ENCODE measurements at regions not wholly inside any gene's neighbourhood (a gene's known extent, or its start where the extent isn't known, plus 50 kb on each side); places are given as distances from the start of the nearest gene placed in this dataset.

- CTCF ChIA-PET (ENCODE audit: low intra/inter-chr PET ratio) = no interaction called here
- intact Hi-C loops (cut with micrococcal nuclease) = no loop called here
- no TSS peak for BruUV-seq (replicated peaks)
- TF ChIP-seq MXD1 (CRISPR knock-in tag; IDR thresholded peaks at IDR 0.05; ENCODE audit: borderline replicate concordance, poor library complexity, severe bottlenecking) = no peak
- TF ChIP-seq RNF219 (CRISPR knock-in tag; IDR thresholded peaks at IDR 0.05) = no peak
- TF ChIP-seq ZNF274 (IDR thresholded peaks at IDR 0.05; ENCODE audit: borderline replicate concordance, low read depth, low read length) = no peak
- no peak for TF ChIP-seq ZNF217 (CRISPR knock-in tag; IDR thresholded peaks at IDR 0.05)
- TF ChIP-seq ZBTB9 (CRISPR knock-in tag; IDR thresholded peaks at IDR 0.05) = no peak
- no peak for TF ChIP-seq TARDBP (IDR thresholded peaks at IDR 0.05)
- TF ChIP-seq HNRNPUL1 (IDR thresholded peaks at IDR 0.05; ENCODE audit: low read length) = no peak
- TF ChIP-seq NEUROD1 (IDR thresholded peaks at IDR 0.05; ENCODE audit: borderline replicate concordance, low read depth, low read length, partially characterized antibody) = no peak
- TF ChIP-seq SMARCA5 (IDR thresholded peaks at IDR 0.05) = no peak
- TF ChIP-seq GTF3C2 (IDR thresholded peaks at IDR 0.05; ENCODE audit: borderline replicate concordance, extremely low read depth, insufficient read length) = no peak
- no peak for TF ChIP-seq FOXJ2 (tag; IDR thresholded peaks at IDR 0.05)
- no peak for TF ChIP-seq NCOA6 (IDR thresholded peaks at IDR 0.05)
- H3K27me3 ChIP-seq (ENCODE audit: control insufficient read depth in 2 of 2, insufficient read depth in 2 of 2, low read length in 2 of 2) = no peaks in the 10 kb centered on the region
- 12% methylated on average over 3 of the region's 3 CpGs for WGBS (ENCODE audit: insufficient coverage, low coverage, missing lambda C conversion rate)
- in situ Hi-C loops (cut with MboI) = no loop called here
- DNase-seq (ENCODE audit: extremely low read depth in 1 of 4, low spot score in 3 of 4) (peak in 1 of 4 experiments; percentile 6), ATAC-seq (no peak), FAIRE-seq (no peak)
- H3K79me2 ChIP-seq (ENCODE audit: control insufficient read depth, insufficient read depth, low read length) = no peaks in the 10 kb centered on the region
- H3K4me1 ChIP-seq (replicated peaks in 1 of 2; ENCODE audit: control insufficient read depth in 2 of 2, insufficient read depth in 2 of 2, low read length in 2 of 2) = no peaks in the 10 kb centered on the region
- H3K9me3 ChIP-seq (replicated peaks; ENCODE audit: control insufficient read depth, insufficient read depth, low read depth, low read length) = no peaks in the 10 kb centered on the region; the same call in 1 of the 2 replicates
- no peaks in the 10 kb centered on the region for H3K9me1 ChIP-seq (ENCODE audit: control insufficient read depth, insufficient read depth, low read length)
- H2AFZ ChIP-seq (ENCODE audit: low read depth, low read length) = no peak overlapping the region
- no peak overlapping the region for H3K27ac ChIP-seq (ENCODE audit: extremely low read depth, low read depth, low read length)
- H3K36me3 ChIP-seq (ENCODE audit: control insufficient read depth, insufficient read depth, low read length) = no peaks in the 10 kb centered on the region
- no peak overlapping the region for H3K4me2 ChIP-seq (ENCODE audit: insufficient read depth, low read length)
- POLR2A ChIA-PET = no interaction called here
- no peaks in the 10 kb centered on the region for H4K20me1 ChIP-seq (replicated peaks; ENCODE audit: control insufficient read depth, insufficient read depth, low read length)
- H3K4me3 ChIP-seq = no peak overlapping the region
- no peak overlapping the region for H3K9ac ChIP-seq (ENCODE audit: insufficient read depth in 1 of 2, low read depth in 2 of 2, low read length in 2 of 2)
These were observed 184.0 kb upstream of the GALNTL6 start for GRCh38 chr4:171629182-171629581.

All from K562 (cell line).